ENCODE measurements at regions not wholly inside any gene's neighbourhood (a gene's known extent, or its start where the extent isn't known, plus 50 kb on each side); places are given as distances from the start of the nearest gene placed in this dataset.

DNA sequence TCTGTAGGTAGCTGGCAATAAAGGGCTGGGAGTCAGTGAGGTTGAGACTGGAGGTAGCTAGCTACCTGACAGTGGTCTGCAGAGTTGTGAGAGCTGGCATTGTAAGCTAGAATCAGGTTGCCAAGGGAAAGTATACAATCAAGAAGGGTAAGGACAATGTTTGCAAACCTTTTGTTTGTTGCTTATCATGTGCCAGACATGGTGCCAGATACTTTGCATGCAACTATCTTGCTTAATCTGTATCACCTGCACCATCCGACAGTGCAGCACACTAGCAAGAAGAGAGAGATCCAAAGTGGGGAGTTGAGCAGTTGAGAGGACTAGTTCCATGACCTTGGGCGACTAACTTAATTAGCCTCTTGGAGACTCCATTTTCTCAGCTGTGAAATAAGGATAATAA is 236.4 kb downstream of the PDCD6IP start:
- TF ChIP-seq, protein P1, sequence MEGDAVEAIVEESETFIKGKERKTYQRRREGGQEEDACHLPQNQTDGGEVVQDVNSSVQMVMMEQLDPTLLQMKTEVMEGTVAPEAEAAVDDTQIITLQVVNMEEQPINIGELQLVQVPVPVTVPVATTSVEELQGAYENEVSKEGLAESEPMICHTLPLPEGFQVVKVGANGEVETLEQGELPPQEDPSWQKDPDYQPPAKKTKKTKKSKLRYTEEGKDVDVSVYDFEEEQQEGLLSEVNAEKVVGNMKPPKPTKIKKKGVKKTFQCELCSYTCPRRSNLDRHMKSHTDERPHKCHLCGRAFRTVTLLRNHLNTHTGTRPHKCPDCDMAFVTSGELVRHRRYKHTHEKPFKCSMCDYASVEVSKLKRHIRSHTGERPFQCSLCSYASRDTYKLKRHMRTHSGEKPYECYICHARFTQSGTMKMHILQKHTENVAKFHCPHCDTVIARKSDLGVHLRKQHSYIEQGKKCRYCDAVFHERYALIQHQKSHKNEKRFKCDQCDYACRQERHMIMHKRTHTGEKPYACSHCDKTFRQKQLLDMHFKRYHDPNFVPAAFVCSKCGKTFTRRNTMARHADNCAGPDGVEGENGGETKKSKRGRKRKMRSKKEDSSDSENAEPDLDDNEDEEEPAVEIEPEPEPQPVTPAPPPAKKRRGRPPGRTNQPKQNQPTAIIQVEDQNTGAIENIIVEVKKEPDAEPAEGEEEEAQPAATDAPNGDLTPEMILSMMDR (IDR thresholded peaks at IDR 0.05): no peak
- no peak for TF ChIP-seq POLR2A (IDR thresholded peaks at IDR 0.05)

All from Peyer's patch (tissue), 4 donors.